NOMO-1 treated with dmso at 0.1 percent for 144 hours (cell line): ENCODE measurements at regions not wholly inside any gene's neighbourhood (a gene's known extent, or its start where the extent isn't known, plus 50 kb on each side); places are given as distances from the start of the nearest gene placed in this dataset.

Experiments
- DNase-seq: peaks from one replicate; lab custom pipeline; 2025; ENCODE audit not compliant: unreplicated experiment; lab: John Stamatoyannopoulos, UW

DNA sequence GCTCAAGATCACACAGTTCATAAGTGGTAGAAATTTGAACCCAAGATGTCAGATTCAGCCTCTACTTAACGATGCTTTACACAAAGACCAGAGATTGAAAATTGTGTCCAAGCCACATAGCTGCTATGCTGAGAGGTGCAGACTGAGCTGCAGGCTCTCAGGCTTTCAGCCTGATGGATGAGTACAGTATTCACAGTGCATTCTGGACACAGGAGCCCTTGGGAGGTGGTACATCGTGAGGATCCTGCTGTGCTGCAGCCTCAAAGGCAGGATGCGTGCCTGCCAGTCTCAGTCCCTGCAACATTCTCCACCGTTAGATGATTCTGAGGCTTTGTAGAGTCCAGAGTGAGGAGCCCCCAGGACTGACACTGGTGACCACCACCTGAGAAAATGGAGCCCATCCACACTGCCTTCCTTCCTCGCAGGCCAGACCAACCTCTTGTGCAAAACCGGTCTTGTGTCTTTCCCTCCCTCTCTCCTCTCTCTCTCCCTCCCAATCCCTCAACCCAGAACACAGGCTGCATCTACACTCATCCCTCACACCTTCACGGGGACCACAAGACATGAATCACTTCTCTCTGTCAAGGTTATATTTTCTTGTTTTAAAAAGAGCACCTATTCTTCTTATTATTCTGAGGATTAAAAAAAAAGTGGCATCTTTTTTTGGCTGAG lies 203.4 kb upstream of the ZNF507 start:
- DNase-seq: no peak

DNA sequence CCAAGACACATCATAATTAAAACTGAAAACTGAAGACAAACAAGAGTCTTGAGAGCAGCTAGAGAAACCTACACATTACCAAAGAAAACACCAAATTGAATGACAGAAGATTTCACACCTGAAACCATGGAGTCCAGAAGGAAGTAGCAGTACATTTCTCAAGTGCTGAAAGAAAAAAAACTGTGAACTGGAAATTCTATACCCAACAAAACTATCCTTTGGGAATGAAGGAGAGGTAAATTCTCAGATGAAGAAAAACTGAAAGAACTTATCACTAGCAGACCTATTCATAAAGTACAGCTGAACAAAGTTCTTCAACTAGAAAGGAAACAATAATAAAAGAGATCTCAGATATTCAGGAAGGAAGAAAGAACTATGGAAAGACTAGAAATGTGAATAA lies 198.7 kb upstream of the ZNF507 start:
- no peak for DNase-seq

- DNase-seq: no peak
Measured at GRCh38 chr19:32150605-32151004, 194.8 kb upstream of the ZNF507 start.

- no peak for DNase-seq
Measured at GRCh38 chr19:32154418-32154817, 191.0 kb upstream of the ZNF507 start.

DNA sequence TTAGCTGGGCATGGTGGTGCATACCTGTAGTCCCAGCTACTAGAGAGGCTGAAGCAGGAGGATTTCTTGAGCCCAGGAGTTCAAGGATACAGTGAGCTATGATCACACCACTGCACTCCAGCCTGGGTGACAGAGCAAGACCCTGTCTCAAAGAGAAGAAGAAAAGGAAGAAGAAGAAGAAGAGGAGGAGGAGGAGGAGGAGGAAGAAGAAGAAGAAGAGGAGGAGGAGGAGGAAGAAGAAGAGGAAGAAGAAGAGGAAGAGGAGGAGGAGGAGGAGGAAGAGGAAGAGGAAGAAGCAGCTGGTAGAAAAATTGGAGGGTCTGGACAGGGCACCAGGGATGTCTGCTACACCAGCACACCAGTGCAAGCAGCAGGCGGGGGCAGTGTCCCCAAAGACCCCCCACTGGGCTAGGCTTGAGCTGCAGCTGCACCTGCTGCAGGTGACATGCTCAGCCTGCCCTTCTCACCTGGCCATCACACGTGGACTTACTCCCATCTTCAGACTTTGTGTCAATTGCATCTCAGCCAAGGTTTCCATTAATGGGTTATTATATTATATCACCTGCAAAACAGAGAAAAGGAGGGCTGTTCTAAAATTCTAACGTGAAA lies 180.9 kb upstream of the ZNF507 start:
- no peak for DNase-seq

DNA sequence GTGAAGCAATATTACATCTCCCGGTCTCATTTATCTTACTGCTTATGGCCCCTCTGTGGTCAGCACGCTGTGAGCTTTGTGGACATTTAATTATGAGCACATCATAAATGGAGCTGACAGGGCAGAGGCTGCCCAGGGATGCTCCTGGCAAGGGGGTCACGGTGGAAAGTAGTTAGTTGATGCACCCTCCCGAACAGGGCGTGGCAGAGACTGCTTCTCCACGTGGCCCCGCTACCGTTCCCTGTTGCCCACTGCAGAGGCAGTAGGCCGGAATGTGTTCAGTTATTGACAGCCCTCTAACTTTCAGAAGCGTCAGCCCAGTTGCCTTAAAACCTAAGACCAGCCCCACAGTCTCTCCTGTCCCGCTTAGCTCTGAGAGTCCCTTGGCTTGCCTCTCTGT lies 180.3 kb upstream of the ZNF507 start:
- no peak for DNase-seq

- DNase-seq: no peak
Measured at GRCh38 chr19:32165750-32166149, 179.7 kb upstream of the ZNF507 start.

GRCh38 chr19:32166238-32166637 lies 179.2 kb upstream of the ZNF507 start:
- no peak for DNase-seq

GRCh38 chr19:32168111-32168510 lies 177.3 kb upstream of the ZNF507 start:
- DNase-seq: no peak

- no peak for DNase-seq
Measured at GRCh38 chr19:32168606-32169005, 176.8 kb upstream of the ZNF507 start.

DNA sequence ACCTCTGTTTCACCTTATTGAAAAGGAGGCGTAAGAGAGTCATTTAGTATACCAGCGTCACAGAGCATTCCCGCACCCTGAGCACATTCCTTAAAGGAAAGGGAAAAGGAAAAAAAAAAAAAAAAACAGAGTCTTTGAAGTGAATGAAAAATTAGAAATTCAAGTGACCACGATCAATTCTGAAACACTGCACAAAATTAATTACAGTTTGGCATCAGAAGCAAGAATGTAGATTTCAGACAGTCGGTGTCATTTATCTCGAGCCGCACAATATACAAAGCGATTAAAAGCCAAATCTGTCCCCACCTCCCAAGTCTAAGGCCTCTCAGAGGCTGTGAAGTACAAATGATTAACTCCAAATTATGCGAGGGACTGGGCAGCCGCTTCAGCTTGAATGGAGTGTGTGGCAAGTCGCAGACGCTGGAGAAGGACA lies 173.7 kb upstream of the ZNF507 start:
- DNase-seq: no peak

GRCh38 chr19:32172566-32173160 lies 172.7 kb upstream of the ZNF507 start:
- no peak for DNase-seq

DNA sequence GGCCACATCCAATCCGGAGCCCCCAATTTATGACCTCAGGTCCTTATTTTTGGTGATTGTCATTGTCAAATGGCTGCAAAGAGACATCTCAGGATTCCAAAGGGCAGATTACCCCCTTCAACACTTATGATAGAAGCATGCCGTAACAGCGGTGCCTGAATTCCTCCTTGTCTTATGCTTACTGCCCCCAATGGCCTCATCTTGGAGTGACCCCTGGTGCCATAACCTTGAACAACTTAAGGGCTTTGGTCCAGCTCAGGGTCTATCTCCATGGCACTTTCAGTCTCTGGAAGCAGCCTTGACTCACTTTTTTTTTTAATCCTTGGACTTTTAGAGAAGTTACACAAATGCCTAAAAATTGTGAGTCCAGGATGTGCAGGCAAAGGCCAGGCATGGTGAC lies 171.6 kb upstream of the ZNF507 start:
- DNase-seq: no peak

GRCh38 chr19:32174386-32175113 lies 170.9 kb upstream of the ZNF507 start:
- no peak for DNase-seq

DNA sequence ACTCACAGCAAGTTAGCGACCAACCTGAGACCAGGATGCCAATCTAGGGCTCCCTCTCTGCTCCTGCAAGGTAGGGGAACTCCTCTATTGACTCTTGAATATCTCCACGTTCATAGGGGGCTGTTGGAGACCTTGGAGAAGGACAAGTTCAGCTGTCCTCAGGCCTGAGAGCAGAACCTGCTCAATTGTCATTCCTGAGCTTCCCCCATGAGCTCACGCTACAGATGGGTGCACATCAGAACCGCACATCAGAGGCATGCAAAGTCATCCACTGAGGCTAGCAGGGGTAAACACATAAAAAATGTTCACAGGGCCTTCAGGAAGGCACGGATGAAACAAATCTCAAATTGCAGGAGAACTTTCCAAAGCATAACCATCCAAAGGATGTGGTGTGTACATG lies 168.8 kb upstream of the ZNF507 start:
- DNase-seq: no peak

GRCh38 chr19:32177686-32178085 lies 167.7 kb upstream of the ZNF507 start:
- DNase-seq: no peak

- DNase-seq: no peak
Measured at GRCh38 chr19:32178401-32178800, 167.0 kb upstream of the ZNF507 start.

DNA sequence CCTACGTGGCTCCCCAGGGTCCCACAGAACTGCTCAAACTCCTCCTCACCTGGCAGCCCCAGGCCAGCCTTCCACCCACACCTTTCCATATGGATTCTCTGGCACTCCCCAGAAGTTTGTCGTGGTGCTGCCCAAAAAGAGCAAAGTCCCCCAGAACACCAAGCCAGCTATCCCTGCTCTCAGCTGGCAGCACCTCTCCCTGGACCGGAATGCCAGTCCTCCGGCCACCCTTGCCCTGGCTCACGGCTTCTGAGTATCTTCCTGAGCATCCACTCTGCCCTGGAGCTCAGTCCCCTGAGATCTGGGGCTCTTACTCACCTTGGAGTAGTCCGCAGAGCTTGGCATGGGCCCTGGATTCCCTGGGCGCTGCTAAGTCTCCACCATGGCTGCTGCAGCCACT lies 166.5 kb upstream of the ZNF507 start:
- DNase-seq: no peak

GRCh38 chr19:32181216-32181920 lies 164.0 kb upstream of the ZNF507 start:
- DNase-seq: no peak

- no peak for DNase-seq
Measured at GRCh38 chr19:32186542-32187330, 158.7 kb upstream of the ZNF507 start.

GRCh38 chr19:32188921-32189320 lies 156.5 kb upstream of the ZNF507 start:
- no peak for DNase-seq
